COLO668 (cell line): ENCODE measurements at regions not wholly inside any gene's neighbourhood (a gene's known extent, or its start where the extent isn't known, plus 50 kb on each side); places are given as distances from the start of the nearest gene placed in this dataset.

Experiments used
- DNase-seq: peaks from one replicate; lab custom pipeline; 2025; ENCODE audit not compliant: unreplicated experiment; lab: John Stamatoyannopoulos, UW

DNA sequence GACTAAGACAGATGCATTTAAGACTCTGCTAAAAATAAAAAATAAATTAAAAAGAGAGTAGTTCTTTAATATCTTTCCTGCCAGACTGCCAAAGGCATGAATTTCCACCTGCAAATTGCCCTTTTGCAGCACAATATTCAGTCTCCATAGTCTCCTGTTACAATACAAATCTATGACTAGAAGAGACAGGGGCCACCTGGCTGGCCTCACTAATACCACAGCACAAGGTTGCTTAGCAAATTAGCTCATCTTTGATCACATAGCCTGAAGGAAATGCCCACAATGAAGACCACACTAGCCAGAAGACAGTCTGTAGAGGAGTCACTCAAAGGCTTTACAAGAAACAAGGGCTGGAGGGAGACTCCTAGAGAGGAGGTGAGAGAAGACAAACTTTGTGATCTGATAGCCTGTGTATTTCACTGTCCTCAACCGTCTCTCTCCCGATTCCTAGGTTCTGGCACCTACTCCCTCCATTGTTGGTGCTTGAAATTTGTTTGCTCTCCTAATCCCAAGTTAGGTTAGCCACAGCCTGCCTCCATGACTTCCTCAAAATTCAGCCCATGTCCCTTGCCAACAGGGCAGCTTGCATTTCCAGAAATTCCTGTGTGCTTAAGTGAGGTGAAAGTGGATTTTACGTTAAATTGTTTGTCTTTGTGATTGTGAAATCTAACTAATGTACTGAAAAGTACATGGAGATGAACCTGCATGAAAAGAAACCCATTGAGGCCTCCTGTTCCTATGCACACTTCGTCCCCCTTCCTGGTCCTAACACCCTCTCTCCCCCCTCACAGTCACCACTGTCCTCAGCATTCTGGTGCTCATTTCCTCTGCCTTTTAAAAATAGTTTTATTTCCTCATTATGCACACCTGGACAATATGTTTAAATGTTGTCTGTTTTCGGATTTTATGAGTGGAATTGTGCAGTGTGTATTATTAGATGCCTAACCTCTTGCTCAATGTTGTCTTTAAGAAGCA, 88.7 kb upstream of the PLXNC1 start:
- DNase-seq, result no peak

DNA sequence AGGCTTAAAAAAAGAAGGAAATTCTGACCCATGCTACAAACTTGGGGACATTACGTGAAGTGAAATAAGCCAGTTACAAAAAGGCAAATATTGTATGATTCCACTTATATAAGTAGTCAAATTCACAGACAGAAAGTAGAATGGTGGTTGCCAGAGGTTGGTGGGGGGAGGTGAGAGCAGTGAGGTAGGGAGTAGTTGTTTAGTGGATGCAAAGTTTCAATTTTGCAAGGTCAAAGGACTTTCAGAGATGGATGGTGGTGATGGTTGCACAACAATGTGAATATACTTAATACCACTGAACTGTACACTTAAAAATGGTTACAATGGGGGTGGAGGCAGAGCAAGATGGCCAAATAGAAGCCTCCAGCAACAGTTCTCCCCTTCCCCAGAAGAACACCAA, 86.2 kb upstream of the PLXNC1 start:
- no peak for DNase-seq

DNA sequence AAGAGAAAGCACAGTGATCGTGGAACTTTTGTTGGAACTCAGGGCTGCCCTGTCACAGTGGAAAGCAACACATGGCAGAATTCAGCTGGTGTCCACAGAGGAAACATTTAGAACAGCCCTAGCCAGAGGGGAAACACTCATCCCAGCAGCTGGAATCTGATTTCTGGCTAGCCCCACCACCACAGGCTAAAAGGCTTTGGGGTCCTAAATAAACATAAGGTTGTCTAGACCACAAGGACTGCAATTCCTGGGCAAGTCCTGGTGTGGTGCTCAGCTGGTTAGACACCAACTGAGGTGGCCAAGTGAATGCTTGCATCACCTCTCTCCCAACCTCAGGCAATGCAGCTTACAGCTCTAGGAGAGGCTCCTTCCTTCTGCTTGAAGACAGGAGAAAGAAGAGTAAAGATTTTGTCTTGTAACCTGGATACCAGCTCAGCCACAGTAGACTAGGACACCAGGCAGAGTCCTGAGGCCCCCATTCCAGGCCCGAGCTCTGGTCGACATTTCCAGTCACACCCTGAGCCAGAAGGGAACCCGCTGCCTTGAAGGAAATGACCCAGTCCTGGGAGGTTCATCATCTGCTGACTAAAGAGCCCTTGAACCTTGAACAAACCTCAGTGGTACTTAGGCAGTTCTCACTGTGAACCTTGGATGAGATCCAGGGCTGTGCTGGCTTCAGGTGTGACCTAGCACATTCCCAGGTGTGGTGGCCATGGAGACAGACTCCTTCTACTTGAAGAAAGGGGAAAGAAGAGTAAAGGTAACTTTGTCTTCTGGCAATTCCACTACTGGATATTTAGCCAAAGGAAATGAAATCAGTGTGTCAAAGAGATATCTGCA, 85.4 kb upstream of the PLXNC1 start:
- no peak for DNase-seq

DNA sequence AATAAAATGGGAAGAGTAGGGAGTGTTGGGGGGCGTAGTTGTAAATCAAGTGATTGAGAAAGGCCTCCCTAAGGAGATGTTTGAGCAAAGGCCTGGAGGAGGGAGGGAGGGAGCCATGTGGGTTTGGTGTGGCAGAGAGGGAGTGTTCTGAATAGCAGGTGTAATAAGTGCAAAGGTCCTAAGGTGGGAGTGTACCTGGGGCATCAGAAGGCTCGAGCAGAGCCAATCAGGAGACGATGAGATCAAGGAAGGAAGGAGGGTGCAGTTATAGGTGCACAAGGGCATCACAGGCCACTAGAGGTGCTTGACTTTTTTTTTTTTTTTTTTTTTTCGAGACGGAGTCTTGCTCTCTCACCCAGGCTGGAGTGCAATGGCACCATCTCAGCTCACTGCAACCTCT, 77.9 kb upstream of the PLXNC1 start:
- DNase-seq, result no peak

DNA sequence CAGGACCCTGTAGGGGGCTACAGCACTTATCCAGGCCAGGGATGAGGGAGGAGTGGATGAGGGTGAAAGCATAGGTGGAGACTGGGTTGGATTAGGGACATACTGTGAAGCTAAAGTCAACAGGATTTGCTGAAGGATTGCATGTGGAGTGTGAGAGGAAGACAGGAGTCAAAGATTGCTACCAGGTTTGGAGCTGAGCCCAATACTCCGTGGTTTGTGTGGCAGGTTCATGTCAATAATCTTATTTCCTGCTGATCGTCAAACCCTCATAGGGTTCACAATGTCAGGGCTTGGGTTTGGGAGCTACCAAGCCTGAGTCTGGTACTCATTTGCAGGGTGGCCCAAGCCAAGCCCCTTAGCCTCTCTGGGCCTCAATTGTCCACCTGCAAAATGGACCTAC, 77.1 kb upstream of the PLXNC1 start:
- DNase-seq, result no peak

DNA sequence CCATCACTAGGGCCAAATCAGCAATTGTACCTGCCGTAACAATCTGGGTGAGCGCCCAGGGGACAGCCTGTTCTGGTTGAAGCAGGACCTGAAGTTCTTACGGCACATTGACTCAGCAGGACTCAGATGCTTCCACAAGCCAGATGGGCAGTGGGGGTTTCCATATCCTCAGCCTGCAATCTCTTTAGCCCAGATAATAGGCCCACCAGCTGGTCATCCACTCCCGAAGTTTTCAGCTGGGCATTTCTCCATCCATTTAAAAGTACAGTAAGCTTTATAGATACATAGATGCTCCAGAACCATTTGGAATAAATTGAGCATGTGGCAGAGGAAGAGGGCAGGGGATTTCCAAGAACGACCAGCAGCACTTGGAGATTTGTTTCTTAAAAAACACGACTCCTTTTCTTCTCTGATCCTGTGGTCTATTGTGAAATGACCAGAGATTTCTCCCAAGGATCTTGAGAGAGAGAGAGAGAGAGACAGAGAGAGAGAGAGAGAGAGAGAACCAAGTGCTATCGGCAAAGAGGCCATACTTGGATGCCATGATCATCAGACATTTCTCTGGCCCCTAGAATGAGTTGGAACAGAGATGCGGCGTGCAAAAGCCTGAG, 74.8 kb upstream of the PLXNC1 start:
- DNase-seq, result no peak

DNA sequence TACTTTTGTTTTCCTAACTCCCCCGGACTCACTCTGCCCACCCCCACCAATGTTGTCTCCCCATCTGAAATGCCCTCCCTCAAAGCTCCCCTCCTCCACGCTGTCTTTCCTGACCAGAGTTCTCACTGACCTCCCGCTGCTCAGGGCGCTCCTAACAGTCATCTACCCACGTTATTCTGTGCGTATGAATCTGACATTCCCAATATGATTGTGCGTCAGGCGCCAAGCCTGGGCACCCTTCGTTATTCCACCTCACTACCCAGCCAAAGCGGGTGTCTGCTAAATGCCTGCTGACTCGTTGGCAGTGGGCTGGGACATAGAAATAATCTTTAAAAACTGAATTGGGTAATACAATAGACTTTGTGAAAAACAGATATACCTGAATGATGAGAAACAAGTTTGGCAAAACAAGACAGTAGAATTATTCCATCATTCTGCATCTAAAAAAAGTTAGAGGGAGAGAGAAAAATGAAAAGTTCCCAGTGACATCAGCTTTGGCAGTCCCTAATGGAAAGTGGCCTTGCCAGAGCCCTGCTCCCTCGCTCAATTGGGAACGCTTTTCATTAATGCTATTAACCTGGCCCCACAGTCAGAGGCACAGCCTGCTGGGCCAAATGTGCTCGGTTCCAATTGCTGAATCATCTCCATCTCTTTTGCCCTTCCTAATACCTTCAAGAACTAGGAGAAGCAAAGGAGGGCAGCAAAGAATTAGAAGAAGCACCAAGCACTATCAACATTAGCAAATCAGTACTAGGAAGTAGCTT, 74.0 kb upstream of the PLXNC1 start:
- DNase-seq, result no peak

DNA sequence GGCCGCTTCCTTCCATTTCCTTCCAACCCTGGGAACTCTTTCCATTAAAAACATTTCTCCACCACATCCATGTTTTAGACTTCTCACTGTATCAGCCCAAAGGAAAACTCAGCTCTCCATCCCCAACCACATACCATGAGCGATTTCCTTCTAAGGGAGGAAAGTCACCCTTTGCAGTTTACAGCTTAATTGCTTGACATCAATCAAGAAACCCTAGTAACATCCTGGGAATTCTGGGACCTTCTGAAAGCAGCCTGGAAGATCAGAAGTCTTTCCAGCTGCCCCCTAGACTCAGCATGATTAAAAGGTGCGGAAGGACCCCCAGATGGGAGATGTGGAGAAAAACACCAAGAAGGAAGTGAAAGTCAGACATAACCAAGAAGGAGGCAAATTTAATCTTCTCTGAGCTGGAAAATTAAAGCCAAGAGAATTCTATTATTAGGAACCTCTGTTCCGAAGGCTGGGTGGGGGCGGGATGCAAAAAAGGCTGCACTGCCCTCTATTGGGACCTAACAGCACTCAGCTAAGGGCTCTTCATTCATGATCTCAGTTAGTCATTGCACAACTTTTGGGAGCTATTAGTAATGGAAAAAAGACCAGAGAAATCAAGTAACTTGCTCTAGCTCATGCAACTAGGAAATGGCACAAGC, 73.3 kb upstream of the PLXNC1 start:
- DNase-seq, result peak; percentile 12

DNA sequence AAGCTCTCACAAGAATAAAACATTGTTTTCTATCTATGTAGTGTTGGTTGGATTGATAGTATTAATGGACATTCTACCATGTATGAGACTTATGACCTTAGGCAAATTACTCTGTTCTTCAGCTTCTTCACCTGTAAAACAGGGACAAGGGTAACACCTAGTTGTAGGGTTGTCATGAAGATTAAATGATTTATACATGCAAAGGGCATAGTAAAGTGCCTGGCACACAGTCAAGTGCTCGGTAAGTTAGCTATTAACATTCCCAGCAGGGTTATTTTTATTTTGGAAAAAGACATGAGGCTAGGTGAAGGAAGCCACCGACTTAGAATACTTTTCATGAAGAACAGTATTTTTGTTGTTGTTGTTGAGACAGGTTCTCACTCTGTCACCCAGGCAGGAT, 71.2 kb upstream of the PLXNC1 start:
- DNase-seq, result no peak

DNA sequence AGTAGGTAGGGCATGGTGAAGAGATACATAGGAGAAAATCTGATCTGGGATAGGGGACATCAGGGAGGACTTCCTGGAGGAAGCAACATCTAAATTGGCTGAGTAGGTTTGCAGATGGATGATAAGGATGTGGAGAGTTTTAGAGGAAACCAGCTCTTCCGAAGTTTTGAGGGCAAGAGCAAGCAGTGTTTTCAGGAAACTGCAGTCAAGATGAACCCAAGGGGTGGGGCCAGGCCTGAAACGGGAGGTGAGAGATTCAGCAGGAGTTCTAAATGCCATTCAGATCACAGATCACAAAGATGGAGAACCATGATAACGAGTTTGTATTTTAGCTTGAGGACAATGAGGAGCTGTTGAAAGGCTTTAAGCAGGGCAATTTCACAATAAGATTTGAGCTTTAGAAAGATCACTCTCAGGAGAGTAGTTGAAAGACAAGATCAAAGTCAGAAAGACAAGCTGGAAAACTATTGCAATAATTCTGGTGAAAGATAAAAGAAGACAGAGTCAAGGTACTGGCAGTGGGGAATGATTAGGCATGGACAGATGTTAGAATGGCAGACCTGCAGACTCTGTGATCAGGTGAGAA, 70.1 kb upstream of the PLXNC1 start:
- no peak for DNase-seq

DNA sequence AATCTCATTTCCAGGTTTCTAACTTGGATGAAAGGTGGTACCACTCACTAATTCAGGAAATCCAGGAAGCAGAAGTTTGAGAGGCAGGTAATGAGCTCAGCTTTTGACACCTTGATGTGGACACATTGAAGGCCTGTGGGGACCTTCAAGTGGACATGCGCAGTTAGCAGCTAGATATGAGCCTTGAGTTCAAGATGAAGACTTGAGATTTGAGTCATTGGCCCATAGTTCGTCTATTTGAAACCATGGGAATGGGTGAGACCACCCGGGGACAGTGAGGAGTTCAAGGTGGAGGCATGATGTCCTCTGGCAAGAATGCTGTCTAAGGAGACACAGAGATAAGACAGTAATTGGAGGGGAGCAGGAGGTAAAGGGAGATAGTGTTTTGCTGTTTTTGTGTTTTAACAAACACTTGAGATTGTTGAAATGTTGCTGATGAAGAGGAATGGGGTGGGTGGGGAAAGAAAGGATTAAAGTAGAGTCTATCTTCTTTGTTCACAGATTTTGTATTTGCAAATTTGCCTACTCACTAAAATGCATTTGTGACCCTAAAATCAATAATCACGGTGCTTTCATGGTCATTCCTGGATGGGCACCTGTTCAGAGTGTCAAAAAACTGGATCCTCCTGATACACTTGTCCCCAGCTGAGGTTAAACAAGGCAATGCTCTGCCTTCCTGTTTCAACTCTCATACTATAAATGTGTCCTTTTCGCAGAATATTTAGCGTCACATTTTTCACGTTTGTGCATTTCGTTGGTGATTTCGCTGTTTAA, 69.5 kb upstream of the PLXNC1 start:
- no peak for DNase-seq

DNA sequence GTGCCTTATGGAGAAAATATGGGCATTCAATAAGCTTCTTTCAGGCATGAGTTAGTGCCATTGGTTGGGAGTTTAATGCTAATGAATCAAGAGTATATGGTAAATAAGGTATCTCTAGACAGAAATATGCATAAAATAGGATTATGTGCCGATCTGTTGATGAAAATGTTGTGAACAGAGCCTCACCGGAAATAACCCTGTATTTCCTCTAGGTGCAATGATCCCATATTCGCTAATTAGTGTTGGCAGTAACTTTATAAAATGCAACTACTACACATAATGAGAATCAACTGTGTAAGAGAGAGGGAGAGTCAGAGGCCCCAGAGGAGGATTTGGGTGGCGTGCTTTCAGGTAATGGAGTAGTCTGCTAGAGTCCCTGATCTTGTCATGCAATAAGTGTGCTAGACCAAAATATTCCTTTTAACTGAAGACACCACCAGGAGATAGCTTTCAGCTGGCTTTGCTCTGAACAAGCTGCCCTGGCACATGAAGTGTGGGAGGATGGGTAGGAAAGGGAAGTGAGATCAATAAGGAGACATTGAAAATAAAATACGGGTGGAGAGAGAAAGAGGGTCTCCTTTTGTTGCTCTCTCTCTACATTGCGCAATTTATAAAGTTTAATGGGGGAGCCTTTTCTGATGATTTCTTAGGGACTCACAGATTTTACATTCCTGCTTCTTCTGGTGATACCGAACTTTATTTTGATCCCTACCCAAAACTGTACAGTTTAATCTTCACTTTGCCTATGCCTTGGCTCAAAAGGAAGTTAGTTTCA, 68.6 kb upstream of the PLXNC1 start:
- DNase-seq, result no peak

DNA sequence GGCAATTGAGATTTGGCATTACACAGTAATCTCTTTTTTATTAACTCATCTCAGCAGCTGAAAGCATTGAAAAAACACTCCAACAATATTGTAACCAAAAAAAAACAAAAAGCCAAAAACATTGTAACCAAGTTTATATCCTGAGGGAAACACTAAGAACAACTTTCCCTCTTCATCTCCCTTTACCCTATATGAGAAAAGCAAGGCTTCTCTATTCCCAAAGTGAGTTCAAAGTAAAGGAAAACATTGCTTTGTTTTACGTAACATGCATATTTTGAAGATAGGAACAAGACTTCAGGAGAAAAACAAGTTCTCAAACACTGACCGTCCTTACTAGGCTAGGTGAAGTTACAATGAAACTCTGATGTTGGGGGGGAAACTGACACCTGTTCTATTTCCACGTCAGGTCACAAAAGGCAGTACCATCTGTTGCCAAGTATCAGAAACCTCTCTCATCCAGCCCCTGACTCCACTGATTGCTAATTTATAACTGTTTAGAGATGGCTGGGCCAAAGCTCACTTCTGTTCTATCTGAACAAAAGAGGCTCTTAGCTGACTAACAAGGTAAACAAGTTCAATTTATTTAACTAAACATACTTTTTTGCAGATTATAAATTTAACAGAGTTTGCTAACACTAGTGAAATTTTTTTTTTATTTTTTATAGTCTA, 67.9 kb upstream of the PLXNC1 start:
- no peak for DNase-seq

DNA sequence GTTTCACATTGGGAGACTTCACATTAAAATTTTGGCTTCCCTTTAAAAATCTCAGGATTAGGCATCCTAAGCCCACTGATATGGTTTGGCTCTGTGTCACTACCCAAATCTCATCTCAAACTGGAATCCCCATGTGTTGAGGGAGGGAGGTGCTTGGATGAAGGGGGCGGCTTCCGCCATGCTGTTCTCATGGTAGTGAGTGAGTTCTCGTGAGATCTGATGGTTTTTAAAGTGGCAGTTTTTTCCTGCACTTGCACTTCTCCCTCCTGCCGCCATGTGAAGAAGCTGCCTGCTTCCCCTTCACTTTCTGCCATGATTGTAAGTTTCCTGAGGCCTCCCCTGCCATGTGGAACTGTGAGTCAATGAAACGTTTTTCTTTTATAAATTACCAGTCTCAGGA, 65.7 kb upstream of the PLXNC1 start:
- DNase-seq, result no peak

DNA sequence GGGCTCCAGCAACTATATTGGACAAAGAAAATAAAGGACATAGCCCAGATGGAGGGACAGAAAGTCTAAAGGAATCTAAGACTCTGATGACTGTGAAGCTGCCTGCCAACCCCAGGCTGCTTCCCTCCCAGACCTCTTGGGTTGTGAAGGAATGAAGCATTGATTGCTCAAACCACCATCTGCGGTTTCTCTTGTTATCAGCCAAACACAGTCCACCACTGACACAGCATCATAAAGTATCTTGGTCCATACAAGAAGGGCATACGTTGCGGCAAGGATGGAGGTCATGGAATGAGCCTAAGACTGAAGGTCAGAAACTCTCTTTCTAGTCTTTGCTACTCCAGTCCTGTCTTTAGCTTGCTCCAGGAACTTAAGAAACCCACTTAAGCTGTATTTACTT, 58.5 kb upstream of the PLXNC1 start:
- no peak for DNase-seq

DNA sequence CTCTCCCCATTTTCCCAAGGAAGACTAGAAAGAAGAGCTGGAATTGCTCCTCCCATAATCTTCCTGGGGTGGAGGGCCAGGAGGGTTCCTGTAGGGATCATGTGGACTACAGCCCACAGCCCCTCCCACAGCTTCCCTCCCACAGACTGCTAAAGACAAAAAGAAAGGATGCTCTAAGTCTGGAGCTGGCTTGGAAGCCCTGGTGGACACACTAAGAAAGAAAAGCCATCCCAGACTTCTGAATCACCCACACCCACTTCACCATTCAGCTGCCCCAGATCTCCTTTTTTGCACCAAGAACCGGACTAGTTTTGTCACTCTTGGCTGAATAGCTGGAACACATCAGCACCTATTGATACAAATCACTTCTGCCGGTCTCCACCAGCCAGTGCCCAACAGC, 56.8 kb upstream of the PLXNC1 start:
- no peak for DNase-seq

DNA sequence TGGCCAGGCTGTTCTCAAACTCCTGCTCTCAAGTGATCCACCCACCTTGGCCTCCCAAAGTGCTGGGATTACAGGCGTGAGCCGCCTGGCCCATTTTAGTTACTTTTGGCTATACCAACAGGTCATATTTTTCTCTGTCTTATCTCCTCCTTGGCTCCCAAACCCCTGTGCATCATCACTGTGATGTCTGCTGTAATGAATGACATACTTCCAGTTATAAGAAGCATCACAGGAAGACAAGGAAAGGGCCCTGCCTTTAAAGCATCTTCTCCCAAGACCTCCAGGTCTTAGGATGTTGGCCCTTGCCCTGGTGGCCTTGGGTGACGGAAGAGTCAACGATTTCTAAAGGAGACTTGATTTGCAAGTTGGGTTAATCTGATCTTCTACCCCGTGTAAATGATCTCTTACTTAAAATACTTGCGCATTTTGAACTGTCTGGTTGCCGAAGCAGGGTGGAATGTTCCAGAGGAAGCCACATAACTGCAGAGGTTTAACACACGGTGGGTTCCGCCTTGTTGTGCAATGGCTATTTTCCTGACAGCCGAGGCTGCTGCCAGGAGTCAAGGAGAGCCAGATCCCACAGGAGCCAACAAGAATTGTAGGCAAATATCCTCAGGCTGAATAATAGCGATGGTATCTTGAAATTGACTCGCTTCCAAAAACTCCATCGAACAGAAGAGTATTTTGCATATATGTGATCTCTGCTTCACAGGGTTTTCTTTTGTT, 55.7 kb upstream of the PLXNC1 start:
- DNase-seq, result no peak
